OCI-LY1 (cell line): ENCODE measurements at regions not wholly inside any gene's neighbourhood (a gene's known extent, or its start where the extent isn't known, plus 50 kb on each side); places are given as distances from the start of the nearest gene placed in this dataset.

Experiments used
- CTCF ChIP-seq: fragments of 200-600 bp; sonication (generic), shearing (Covaris generic); IDR thresholded peaks from 2 replicates; pipeline ENCODE4 v1.5.1; 2017; ENCODE audit warnings: mild to moderate bottlenecking, antibody characterized with exemption, low read length, moderate library complexity, mixed read lengths
- EZH2 ChIP-seq: fragments of 200-600 bp; sonication (generic), shearing (Covaris generic); IDR thresholded peaks from 2 replicates; pipeline ENCODE4 v1.8.0; 2017; ENCODE audit warnings: borderline replicate concordance, mixed run types, mild to moderate bottlenecking, antibody characterized with exemption, low read length, moderate library complexity, mixed read lengths

- TF ChIP-seq CTCF: no peak
- TF ChIP-seq EZH2: no peak
Measured at GRCh38 chr7:46366526-46366925, 445.5 kb upstream of the IGFBP3 start.
